ENCODE measurements at regions not wholly inside any gene's neighbourhood (a gene's known extent, or its start where the extent isn't known, plus 50 kb on each side); places are given as distances from the start of the nearest gene placed in this dataset.
"Not testable (repeated sequence)": the region's sequence is repeated elsewhere in the genome, so short reads cannot be mapped to it uniquely, and the experiment has no call there.

DNA sequence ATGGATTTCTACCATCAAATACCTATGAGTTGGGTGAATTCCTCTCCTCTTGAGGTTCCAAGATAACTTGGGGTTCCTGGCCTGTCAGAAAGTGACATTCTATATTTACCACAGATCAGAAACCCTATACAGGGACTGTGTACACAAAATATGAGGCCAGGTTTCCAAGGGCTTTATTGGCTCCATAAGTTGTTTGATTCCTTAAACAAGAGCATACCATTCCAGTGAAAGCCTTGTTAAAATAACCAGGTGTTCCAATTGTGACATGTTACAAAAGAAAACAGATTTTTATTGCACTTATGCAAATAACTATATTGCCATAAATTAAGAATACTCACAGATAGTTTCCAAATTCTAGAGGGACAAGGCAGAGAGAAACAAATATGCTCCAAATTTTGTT is 188.9 kb downstream of the FASLG start:
- TF ChIP-seq, protein P1, sequence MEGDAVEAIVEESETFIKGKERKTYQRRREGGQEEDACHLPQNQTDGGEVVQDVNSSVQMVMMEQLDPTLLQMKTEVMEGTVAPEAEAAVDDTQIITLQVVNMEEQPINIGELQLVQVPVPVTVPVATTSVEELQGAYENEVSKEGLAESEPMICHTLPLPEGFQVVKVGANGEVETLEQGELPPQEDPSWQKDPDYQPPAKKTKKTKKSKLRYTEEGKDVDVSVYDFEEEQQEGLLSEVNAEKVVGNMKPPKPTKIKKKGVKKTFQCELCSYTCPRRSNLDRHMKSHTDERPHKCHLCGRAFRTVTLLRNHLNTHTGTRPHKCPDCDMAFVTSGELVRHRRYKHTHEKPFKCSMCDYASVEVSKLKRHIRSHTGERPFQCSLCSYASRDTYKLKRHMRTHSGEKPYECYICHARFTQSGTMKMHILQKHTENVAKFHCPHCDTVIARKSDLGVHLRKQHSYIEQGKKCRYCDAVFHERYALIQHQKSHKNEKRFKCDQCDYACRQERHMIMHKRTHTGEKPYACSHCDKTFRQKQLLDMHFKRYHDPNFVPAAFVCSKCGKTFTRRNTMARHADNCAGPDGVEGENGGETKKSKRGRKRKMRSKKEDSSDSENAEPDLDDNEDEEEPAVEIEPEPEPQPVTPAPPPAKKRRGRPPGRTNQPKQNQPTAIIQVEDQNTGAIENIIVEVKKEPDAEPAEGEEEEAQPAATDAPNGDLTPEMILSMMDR (optimal IDR thresholded peaks at IDR 0.05 in 1 of 3, IDR thresholded peaks at IDR 0.05 in 1 of 3, conservative IDR thresholded peaks at IDR 0.05 in 1 of 3; ENCODE audit: extremely low read depth in 1 of 3, insufficient read depth in 2 of 3, low read length in 3 of 3), result not testable (repeated sequence)
- not testable (repeated sequence) for TF ChIP-seq EZH2 (IDR thresholded peaks at IDR 0.05; ENCODE audit: low read length)
